SK-N-SH treated with all-trans-retinoic acid at 6 μM for 48 hours (cell line): ENCODE measurements at regions not wholly inside any gene's neighbourhood (a gene's known extent, or its start where the extent isn't known, plus 50 kb on each side); places are given as distances from the start of the nearest gene placed in this dataset.

ENCODE experiments used
- ARNTL ChIP-seq: fragments of 450-650 bp; formaldehyde crosslinking; IDR thresholded peaks from 2 replicates; pipeline ENCODE4 v1.5.0; 2020; ENCODE audit warnings: low read depth, mild to moderate bottlenecking, moderate library complexity, borderline replicate concordance
- GLIS3 ChIP-seq: fragments of 250-450 bp; sonication (Bioruptor Pico); IDR thresholded peaks from 2 replicates; pipeline ENCODE4 v1.5.0; 2020; ENCODE audit warnings: mild to moderate bottlenecking, moderate library complexity
- OSR1 ChIP-seq: fragments of 250-450 bp; sonication (Bioruptor Pico); IDR thresholded peaks from 2 replicates; pipeline ENCODE4 v1.8.0; 2022; ENCODE audit warnings: moderate library complexity, mild to moderate bottlenecking, inconsistent platforms
- TCF4 ChIP-seq: fragments of 250-450 bp; sonication (Bioruptor Pico); IDR thresholded peaks from 2 replicates; pipeline ENCODE4 v1.8.0; 2021; ENCODE audit warnings: mild to moderate bottlenecking, moderate library complexity, borderline replicate concordance
- ZFP3 ChIP-seq: fragments of 250-450 bp; sonication (Bioruptor Pico); IDR thresholded peaks from 2 replicates; pipeline ENCODE4 v1.5.0; 2020; ENCODE audit warnings: mild to moderate bottlenecking, moderate library complexity
- ZNF565 ChIP-seq: fragments of 450-650 bp; formaldehyde crosslinking; conservative IDR thresholded peaks from 2 replicates; pipeline ENCODE4 v1.5.0; 2020; ENCODE audit warnings: low read depth, mild to moderate bottlenecking, moderate library complexity
- ZNF70 ChIP-seq: fragments of 450-650 bp; formaldehyde crosslinking; IDR thresholded peaks from 2 replicates; pipeline ENCODE4 v1.5.0; 2020; ENCODE audit warnings: mild to moderate bottlenecking, moderate library complexity

DNA sequence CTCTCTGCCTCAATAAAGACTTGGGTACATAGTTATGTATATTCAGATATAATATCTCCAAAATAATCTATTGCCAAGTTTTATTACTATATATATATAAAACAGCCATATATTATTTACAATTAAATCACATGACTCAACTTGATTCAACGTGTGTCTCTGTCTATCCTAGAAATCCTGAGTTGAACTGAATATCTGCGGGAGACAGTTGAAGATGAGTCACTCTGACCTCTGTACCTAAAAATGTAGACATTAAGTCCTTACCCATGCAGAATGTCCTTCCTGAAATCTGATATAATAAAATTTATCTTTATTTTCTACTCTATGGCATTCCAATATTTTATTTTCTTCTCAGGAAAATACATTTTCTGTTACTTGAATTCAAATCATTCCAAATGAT is 218.2 kb upstream of the PRDM9 start:
- TF ChIP-seq ZNF565 (CRISPR knock-in tag) (no peak), ARNTL (CRISPR knock-in tag) (no peak), TCF4 (CRISPR knock-in tag) (no peak), GLIS3 (CRISPR knock-in tag) (no peak), ZFP3 (no peak), OSR1 (CRISPR knock-in tag) (no peak), ZNF70 (CRISPR knock-in tag) (no peak)
